ENCODE measurements at regions not wholly inside any gene's neighbourhood (a gene's known extent, or its start where the extent isn't known, plus 50 kb on each side); places are given as distances from the start of the nearest gene placed in this dataset.
"Not testable (repeated sequence)": the region's sequence is repeated elsewhere in the genome, so short reads cannot be mapped to it uniquely, and the experiment has no call there.

- not testable (repeated sequence) for DNase-seq (ENCODE audit: low spot score)
These were observed 467.2 kb downstream of the EPHA7 start for GRCh38 chr6:92952111-92952510.

GRCh38 chr6:92945799-92946198 lies 473.6 kb downstream of the EPHA7 start:
- DNase-seq (ENCODE audit: low spot score) = no peak

GRCh38 chr6:92944132-92944531 lies 475.2 kb downstream of the EPHA7 start:
- DNase-seq (ENCODE audit: low spot score) = no peak

- DNase-seq (ENCODE audit: low spot score) = no peak
These were observed 476.8 kb downstream of the EPHA7 start for GRCh38 chr6:92942549-92942948.

- no peak for DNase-seq (ENCODE audit: low spot score)
These were observed 484.7 kb downstream of the EPHA7 start for GRCh38 chr6:92934625-92935024.

GRCh38 chr6:92930171-92930570 lies 489.2 kb downstream of the EPHA7 start:
- no peak for DNase-seq (ENCODE audit: low spot score)

- DNase-seq (ENCODE audit: low spot score) = no peak
These were observed 497.0 kb downstream of the EPHA7 start for GRCh38 chr6:92922216-92922806.

- DNase-seq (ENCODE audit: low spot score) = no peak
These were observed 503.9 kb downstream of the EPHA7 start for GRCh38 chr6:92915466-92915865.

GRCh38 chr6:92911301-92911700 lies 508.1 kb downstream of the EPHA7 start:
- DNase-seq (ENCODE audit: low spot score) = no peak

GRCh38 chr6:92910646-92911045 lies 508.7 kb downstream of the EPHA7 start:
- DNase-seq (ENCODE audit: low spot score) = no peak

- no peak for DNase-seq (ENCODE audit: low spot score)
These were observed 513.0 kb downstream of the EPHA7 start for GRCh38 chr6:92906385-92906784.

GRCh38 chr6:92893741-92894140 lies 525.6 kb downstream of the EPHA7 start:
- DNase-seq (ENCODE audit: low spot score) = no peak

- no peak for DNase-seq (ENCODE audit: low spot score)
These were observed 526.7 kb downstream of the EPHA7 start for GRCh38 chr6:92892626-92893170.

- DNase-seq (ENCODE audit: low spot score) = no peak
These were observed 531.0 kb downstream of the EPHA7 start for GRCh38 chr6:92888316-92888715.

GRCh38 chr6:92887871-92888270 lies 531.5 kb downstream of the EPHA7 start:
- DNase-seq (ENCODE audit: low spot score) = no peak

- DNase-seq (ENCODE audit: low spot score) = no peak
These were observed 539.8 kb downstream of the EPHA7 start for GRCh38 chr6:92879526-92879925.

GRCh38 chr6:92864966-92865555 lies 554.3 kb downstream of the EPHA7 start:
- DNase-seq (ENCODE audit: low spot score) = no peak

GRCh38 chr6:92849636-92850035 lies 569.7 kb downstream of the EPHA7 start:
- no peak for DNase-seq (ENCODE audit: low spot score)

GRCh38 chr6:92848901-92849300 lies 570.5 kb downstream of the EPHA7 start:
- no peak for DNase-seq (ENCODE audit: low spot score)

GRCh38 chr6:92848459-92848858 lies 570.9 kb downstream of the EPHA7 start:
- no peak for DNase-seq (ENCODE audit: low spot score)

- no peak for DNase-seq (ENCODE audit: low spot score)
These were observed 571.4 kb downstream of the EPHA7 start for GRCh38 chr6:92847988-92848387.

GRCh38 chr6:92840246-92840930 lies 579.0 kb downstream of the EPHA7 start:
- DNase-seq (ENCODE audit: low spot score) = no peak

GRCh38 chr6:92828788-92829187 lies 590.6 kb downstream of the EPHA7 start:
- no peak for DNase-seq (ENCODE audit: low spot score)

All from NAMALWA (cell line).